GM10266 (cell line): ENCODE measurements at regions not wholly inside any gene's neighbourhood (a gene's known extent, or its start where the extent isn't known, plus 50 kb on each side); places are given as distances from the start of the nearest gene placed in this dataset.

Source experiments
- DNase-seq: peaks from one replicate; pipeline ENCODE4 v3.0.0; 2012; ENCODE audit errors: extremely low spot score
- TF ChIP-seq, protein P1 (sequence below): IDR thresholded peaks from 2 replicates; pipeline ENCODE4 v1.5.1; 2012; ENCODE audit warnings: mild to moderate bottlenecking, low read depth; ENCODE audit not compliant: control insufficient read depth, insufficient read depth; ENCODE audit errors: missing control alignments

DNA sequence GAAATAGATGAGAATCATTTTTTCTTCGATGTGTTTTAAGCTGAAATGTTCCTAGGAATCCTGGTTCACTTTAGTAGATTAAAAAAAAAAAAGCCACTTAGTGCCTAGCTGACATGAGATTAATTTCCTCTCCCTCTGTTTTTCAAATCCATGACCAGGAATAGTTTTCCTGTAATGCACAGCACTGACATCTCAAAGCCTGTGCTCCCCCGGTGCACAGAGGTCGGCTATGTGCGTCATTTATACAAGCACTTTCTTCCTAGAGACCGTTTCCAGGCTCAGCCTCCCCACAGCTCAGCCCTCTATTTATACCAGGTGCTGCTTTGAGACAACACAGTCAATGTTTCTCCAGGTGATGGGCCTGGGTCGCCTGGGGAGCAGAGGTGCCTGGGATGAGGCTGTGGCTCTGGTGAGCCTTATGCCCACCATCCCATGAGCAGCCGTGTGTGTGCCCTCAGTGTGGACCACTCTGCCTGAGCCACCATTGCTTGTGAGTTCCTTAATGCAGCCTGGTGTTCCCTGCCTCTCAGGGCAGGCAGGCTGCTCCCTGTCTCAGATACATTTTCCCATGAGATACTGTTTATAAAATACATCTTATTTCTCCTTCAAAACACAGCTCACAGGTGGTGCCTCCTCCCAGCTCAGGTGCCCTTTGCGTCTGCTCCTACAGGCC, 515.7 kb upstream of the HS6ST1 start:
- TF ChIP-seq, protein P1, sequence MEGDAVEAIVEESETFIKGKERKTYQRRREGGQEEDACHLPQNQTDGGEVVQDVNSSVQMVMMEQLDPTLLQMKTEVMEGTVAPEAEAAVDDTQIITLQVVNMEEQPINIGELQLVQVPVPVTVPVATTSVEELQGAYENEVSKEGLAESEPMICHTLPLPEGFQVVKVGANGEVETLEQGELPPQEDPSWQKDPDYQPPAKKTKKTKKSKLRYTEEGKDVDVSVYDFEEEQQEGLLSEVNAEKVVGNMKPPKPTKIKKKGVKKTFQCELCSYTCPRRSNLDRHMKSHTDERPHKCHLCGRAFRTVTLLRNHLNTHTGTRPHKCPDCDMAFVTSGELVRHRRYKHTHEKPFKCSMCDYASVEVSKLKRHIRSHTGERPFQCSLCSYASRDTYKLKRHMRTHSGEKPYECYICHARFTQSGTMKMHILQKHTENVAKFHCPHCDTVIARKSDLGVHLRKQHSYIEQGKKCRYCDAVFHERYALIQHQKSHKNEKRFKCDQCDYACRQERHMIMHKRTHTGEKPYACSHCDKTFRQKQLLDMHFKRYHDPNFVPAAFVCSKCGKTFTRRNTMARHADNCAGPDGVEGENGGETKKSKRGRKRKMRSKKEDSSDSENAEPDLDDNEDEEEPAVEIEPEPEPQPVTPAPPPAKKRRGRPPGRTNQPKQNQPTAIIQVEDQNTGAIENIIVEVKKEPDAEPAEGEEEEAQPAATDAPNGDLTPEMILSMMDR = no peak
- no peak for DNase-seq

DNA sequence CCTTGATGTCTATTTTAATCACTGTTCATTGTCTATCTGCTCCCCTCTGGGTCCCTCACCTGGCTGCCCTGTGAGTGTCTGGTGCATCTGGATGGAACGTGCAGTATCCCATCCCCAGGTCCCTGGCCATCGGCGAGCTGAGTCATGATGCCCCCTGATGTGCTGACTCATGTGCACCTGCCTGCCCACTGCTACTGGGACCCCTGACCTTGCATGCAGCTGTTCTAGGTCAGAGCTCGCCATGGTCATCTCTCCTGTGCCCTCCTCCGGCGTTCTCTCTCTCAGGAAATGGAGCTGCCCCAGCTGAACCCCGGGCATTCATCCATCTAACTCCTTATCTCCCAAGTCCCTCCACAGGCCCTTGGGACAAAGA, 516.2 kb upstream of the HS6ST1 start:
- TF ChIP-seq, protein P1 = no peak
- no peak for DNase-seq

DNA sequence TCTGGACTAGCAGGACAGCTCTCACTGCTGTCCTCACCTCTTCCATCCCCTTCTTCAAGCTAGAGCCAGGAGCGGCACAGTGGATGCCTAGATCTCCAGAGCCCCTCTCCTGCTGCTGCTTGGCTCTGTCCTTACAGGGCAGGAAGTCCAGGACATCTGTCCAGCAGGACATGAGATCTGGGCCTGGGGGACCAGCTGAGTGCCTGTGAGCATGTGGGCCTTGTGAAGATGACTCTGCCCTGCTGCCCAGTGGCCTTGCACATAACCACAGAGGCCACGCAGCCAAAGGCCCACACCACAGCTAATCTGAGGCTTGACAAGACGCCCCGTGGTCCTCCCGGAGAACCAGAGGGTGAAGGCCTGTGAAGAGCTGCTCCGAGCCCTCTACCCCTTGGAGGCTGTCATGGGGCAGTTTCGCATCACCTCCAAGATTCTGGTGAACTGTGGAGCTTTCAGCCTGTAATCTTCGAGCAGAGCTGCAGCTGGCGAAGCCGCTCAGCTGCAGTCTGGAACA, 516.7 kb upstream of the HS6ST1 start:
- no peak for DNase-seq
- TF ChIP-seq, protein P1 = no peak

DNA sequence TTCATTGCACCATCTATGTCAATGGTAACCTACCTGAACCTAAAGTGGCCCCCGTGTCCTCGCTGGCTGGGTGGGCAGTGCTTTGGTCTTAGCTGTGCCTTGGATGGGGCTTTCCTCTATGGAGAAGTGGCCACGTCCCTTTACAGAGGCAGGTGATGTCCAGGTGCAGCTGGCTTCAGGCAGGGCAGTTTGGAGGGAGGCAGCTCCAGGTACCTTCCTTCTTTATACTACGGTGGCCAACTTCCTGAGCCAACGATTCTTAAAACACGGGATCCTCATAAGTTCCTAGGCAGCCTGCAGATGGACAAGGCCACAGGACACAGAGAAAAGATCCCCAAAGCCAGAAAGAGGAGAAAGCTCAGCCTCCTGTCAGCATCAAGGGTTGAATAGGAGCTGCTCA, 517.3 kb upstream of the HS6ST1 start:
- no peak for DNase-seq
- TF ChIP-seq, protein P1 = no peak

DNA sequence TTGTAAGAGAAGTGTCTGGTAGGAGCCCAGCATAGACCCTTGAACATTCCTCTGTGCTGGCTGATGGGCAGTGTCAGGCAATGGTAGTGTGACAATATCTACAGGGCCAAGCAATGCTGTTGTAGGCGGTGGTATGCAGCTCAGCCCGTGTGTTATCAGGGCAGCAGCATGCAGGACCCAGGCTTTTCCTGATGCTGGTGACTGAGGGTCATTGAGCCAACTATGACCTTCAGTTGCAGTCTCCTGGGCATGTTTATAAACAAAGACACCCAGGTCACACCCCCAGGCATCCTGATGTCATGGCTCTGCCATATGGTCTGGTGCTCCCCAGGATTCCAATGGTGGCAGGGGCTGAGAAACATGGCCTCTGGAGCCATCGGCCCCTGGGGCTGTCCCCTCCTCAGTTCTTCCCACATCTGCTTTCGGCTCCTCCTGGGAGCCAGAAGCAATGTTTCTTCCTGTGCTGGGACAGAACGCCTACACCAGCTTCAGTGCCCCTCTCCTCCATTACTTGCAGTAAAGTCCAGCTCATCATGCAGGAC, 518.0 kb upstream of the HS6ST1 start:
- DNase-seq = no peak
- TF ChIP-seq, protein P1 = no peak

DNA sequence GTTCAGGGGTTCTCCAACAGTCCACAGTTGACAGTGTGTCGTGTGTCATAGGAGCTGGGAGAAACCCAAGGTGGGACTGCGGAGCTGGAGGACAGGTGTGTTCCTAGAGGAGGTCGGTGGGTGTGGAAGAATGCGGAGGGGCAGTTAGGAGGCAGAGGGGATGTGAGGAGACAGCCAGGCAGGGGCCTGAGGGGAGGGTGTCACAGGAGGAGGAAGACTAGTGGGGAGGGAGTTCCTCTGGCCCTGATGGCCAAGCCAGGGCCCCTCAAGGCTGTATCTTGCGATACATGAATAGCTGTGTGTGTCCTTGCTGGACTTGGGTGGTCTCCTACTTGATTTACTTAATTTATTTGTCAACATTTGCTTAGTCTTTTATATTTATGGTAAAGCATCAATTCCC, 519.6 kb upstream of the HS6ST1 start:
- TF ChIP-seq, protein P1 = no peak

DNA sequence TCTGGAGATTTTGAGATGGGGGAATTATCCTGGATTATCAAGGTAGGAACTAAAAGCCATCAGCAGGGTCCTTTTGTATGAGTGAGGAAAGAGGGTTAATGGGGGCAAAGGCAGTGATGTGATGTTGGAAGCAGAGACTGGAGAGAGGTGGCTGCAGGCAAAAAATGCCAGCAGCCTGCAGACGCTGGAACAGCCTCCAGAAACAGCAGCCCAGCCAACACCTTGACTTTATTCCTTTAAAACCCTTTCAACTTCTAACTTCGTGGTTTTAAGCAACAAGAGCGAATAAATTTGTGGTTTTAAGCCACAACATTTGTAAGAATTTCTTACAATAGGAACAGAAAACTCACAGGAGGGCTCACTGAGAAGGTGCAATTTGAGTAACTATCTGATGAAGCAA, 523.1 kb upstream of the HS6ST1 start:
- TF ChIP-seq, protein P1 = no peak
- no peak for DNase-seq

More for the DNA sequence above, 519.6 kb upstream of the HS6ST1 start:
- no peak for DNase-seq
